ENCODE measurements at regions not wholly inside any gene's neighbourhood (a gene's known extent, or its start where the extent isn't known, plus 50 kb on each side); places are given as distances from the start of the nearest gene placed in this dataset.

- Mint-ChIP-seq H3K27me3 (ENCODE audit: low read depth in 3 of 3) (peaks cover 15 to 21% (median 18%) of the 10 kb centered on the region in 3 donors), H3K4me3 (no peak overlapping the region), H3K4me1 (no peaks in the 10 kb centered on the region), H3K9me3 (peaks cover 0 to 3% (median 0%) of the 10 kb centered on the region in 7 donors), H3K36me3 (no peaks in the 10 kb centered on the region), H3K27ac (no peak overlapping the region)
- intact Hi-C loops (cut with micrococcal nuclease), result loop anchor here in 1 of 2 donors (10.0 kb wide), 1 partner anchor 225 kb away; no protein-coding TSS in a partner anchor
- no peaks in the 10 kb centered on the region for H3K9me3 ChIP-seq (replicated peaks in 1 of 2; ENCODE audit: control insufficient read depth in 1 of 2, insufficient read depth in 1 of 2, low read length in 2 of 2)
- H3K4me3 ChIP-seq (replicated peaks in 1 of 3; ENCODE audit: low read depth in 2 of 3, low read length in 3 of 3), result no peak overlapping the region
- no peak overlapping the region for H3K4me2 ChIP-seq (replicated peaks; ENCODE audit: extremely low read depth, low read length, poor library complexity, severe bottlenecking)
- no peaks in the 10 kb centered on the region for H3K4me1 ChIP-seq (ENCODE audit: control insufficient read depth in 1 of 2, insufficient read depth in 2 of 2, low read length in 2 of 2)
- H2AFZ ChIP-seq (ENCODE audit: insufficient read depth, low read depth, low read length, poor library complexity, severe bottlenecking), result no peak overlapping the region
- H3K27ac ChIP-seq (ENCODE audit: low read depth in 1 of 2, low read length in 2 of 2), result no peak overlapping the region
- H3K9ac ChIP-seq (ENCODE audit: insufficient read depth, low read length, poor library complexity, severe bottlenecking), result no peak overlapping the region
- DNase-seq, result no peak
- no peak for TF ChIP-seq CTCF (IDR thresholded peaks at IDR 0.05)
- WGBS (ENCODE audit: insufficient coverage), result no CpG with 5 or more reads among the region's 2 CpGs
- H3K27me3 ChIP-seq (ENCODE audit: control insufficient read depth in 2 of 2, insufficient read depth in 2 of 2, low read length in 2 of 2), result peaks cover 0 to 12% of the 10 kb centered on the region in 2 donors
- no peaks in the 10 kb centered on the region for H4K20me1 ChIP-seq (ENCODE audit: insufficient read depth, low read length)
- no peaks in the 10 kb centered on the region for H3K79me2 ChIP-seq (ENCODE audit: insufficient read depth, low read length)
- no peaks in the 10 kb centered on the region for H3K36me3 ChIP-seq (replicated peaks in 1 of 2; ENCODE audit: control insufficient read depth in 1 of 2, insufficient read depth in 2 of 2, low read length in 2 of 2)
Observed at GRCh38 chr5:38669361-38669880, 113.0 kb upstream of the LIFR start.

DNA sequence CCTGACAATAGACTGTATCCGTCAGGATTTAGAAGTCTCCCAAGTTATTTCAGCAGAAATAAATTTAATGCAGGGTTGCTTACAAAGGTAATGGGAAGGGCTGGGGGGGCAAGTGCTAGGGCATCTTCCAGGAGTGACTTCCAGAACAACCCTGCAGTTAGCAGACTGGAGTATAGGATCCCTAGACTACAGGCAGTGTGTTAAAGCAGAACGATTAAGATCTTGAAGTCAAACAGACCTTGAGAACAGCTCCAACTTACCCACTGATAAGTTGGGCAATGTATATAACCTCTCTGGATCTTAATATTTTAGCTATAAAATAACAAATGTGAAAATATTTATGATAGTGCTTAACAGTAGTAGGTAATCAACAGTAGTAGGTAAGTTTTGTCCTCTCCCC lies 113.6 kb upstream of the LIFR start:
- H2AFZ ChIP-seq (ENCODE audit: insufficient read depth, low read depth, low read length, poor library complexity, severe bottlenecking), result no peak overlapping the region
- no peaks in the 10 kb centered on the region for H3K9me3 ChIP-seq (replicated peaks in 1 of 2; ENCODE audit: control insufficient read depth in 1 of 2, insufficient read depth in 1 of 2, low read length in 2 of 2)
- Mint-ChIP-seq H3K36me3 (no peaks in the 10 kb centered on the region), H3K27ac (no peak overlapping the region), H3K9me3 (peaks cover 0 to 3% (median 0%) of the 10 kb centered on the region in 7 donors), H3K4me1 (no peaks in the 10 kb centered on the region), H3K4me3 (no peak overlapping the region), H3K27me3 (ENCODE audit: low read depth in 3 of 3) (peaks cover 15 to 22% (median 17%) of the 10 kb centered on the region in 3 donors)
- H3K9ac ChIP-seq (ENCODE audit: insufficient read depth, low read length, poor library complexity, severe bottlenecking), result no peak overlapping the region
- no peaks in the 10 kb centered on the region for H3K36me3 ChIP-seq (replicated peaks in 1 of 2; ENCODE audit: control insufficient read depth in 1 of 2, insufficient read depth in 2 of 2, low read length in 2 of 2)
- no CpG with 5 or more reads among the region's 2 CpGs for WGBS (ENCODE audit: insufficient coverage)
- no peak overlapping the region for H3K4me3 ChIP-seq (replicated peaks in 1 of 3; ENCODE audit: low read depth in 2 of 3, low read length in 3 of 3)
- no peak for TF ChIP-seq CTCF (IDR thresholded peaks at IDR 0.05)
- H3K4me2 ChIP-seq (replicated peaks; ENCODE audit: extremely low read depth, low read length, poor library complexity, severe bottlenecking), result no peak overlapping the region
- H3K79me2 ChIP-seq (ENCODE audit: insufficient read depth, low read length), result no peaks in the 10 kb centered on the region
- no peaks in the 10 kb centered on the region for H3K4me1 ChIP-seq (ENCODE audit: control insufficient read depth in 1 of 2, insufficient read depth in 2 of 2, low read length in 2 of 2)
- DNase-seq, result no peak
- H3K27me3 ChIP-seq (ENCODE audit: control insufficient read depth in 2 of 2, insufficient read depth in 2 of 2, low read length in 2 of 2), result peaks cover 0 to 12% of the 10 kb centered on the region in 2 donors
- no peaks in the 10 kb centered on the region for H4K20me1 ChIP-seq (ENCODE audit: insufficient read depth, low read length)
- H3K27ac ChIP-seq (ENCODE audit: low read depth in 1 of 2, low read length in 2 of 2), result no peak overlapping the region
- intact Hi-C loops (cut with micrococcal nuclease), result no loop called here

Measured in CD14-positive monocyte (primary cell).